HG03575 (cell line): ENCODE measurements at regions not wholly inside any gene's neighbourhood (a gene's known extent, or its start where the extent isn't known, plus 50 kb on each side); places are given as distances from the start of the nearest gene placed in this dataset.

Experiments
- ATAC-seq: cut with Tn5 transposase; IDR thresholded peaks from one replicate; pipeline ENCODE4 v1.9.1; 2021; ENCODE audit not compliant: unreplicated experiment, insufficient number of reproducible peaks, low FRiP score; ENCODE audit errors: extremely low read depth

GRCh38 chr4:31071508-31072486 lies 351.6 kb downstream of the PCDH7 start:
- ATAC-seq: no peak

- no peak for ATAC-seq
Measured at GRCh38 chr4:31075969-31076368, 355.8 kb downstream of the PCDH7 start.

GRCh38 chr4:31078661-31079060 lies 358.5 kb downstream of the PCDH7 start:
- ATAC-seq: no peak

- ATAC-seq: no peak
Measured at GRCh38 chr4:31080887-31081286, 360.7 kb downstream of the PCDH7 start.

GRCh38 chr4:31081366-31081765 lies 361.2 kb downstream of the PCDH7 start:
- no peak for ATAC-seq

GRCh38 chr4:31083456-31083855 lies 363.3 kb downstream of the PCDH7 start:
- no peak for ATAC-seq

- ATAC-seq: no peak
Measured at GRCh38 chr4:31084806-31085416, 364.7 kb downstream of the PCDH7 start.

- ATAC-seq: no peak
Measured at GRCh38 chr4:31085689-31086088, 365.5 kb downstream of the PCDH7 start.

GRCh38 chr4:31086756-31087330 lies 366.7 kb downstream of the PCDH7 start:
- no peak for ATAC-seq

- no peak for ATAC-seq
Measured at GRCh38 chr4:31088600-31089230, 368.5 kb downstream of the PCDH7 start.

- no peak for ATAC-seq
Measured at GRCh38 chr4:31089815-31090214, 369.6 kb downstream of the PCDH7 start.

- no peak for ATAC-seq
Measured at GRCh38 chr4:31094474-31094873, 374.3 kb downstream of the PCDH7 start.

GRCh38 chr4:31097999-31098398 lies 377.8 kb downstream of the PCDH7 start:
- ATAC-seq: no peak

GRCh38 chr4:31100536-31100935 lies 380.4 kb downstream of the PCDH7 start:
- no peak for ATAC-seq

- no peak for ATAC-seq
Measured at GRCh38 chr4:31104043-31104442, 383.9 kb downstream of the PCDH7 start.

- ATAC-seq: no peak
Measured at GRCh38 chr4:31104577-31104976, 384.4 kb downstream of the PCDH7 start.

GRCh38 chr4:31106419-31106818 lies 386.2 kb downstream of the PCDH7 start:
- no peak for ATAC-seq

- ATAC-seq: no peak
Measured at GRCh38 chr4:31107362-31107761, 387.2 kb downstream of the PCDH7 start.

GRCh38 chr4:31108762-31109161 lies 388.6 kb downstream of the PCDH7 start:
- ATAC-seq: no peak

GRCh38 chr4:31111790-31112189 lies 391.6 kb downstream of the PCDH7 start:
- no peak for ATAC-seq
